ENCODE measurements at regions not wholly inside any gene's neighbourhood (a gene's known extent, or its start where the extent isn't known, plus 50 kb on each side); places are given as distances from the start of the nearest gene placed in this dataset.

GRCh38 chr4:183812567-183812966 is 92.5 kb upstream of the STOX2 start:
- no peak overlapping the region for H2AFZ ChIP-seq (ENCODE audit: low read length)
- no peaks in the 10 kb centered on the region for H3K27me3 ChIP-seq (ENCODE audit: insufficient read depth, low read length, poor library complexity, severe bottlenecking)
- no peaks in the 10 kb centered on the region for H3K9me3 ChIP-seq (ENCODE audit: insufficient read depth, low read depth, low read length)
- H3K4me1 ChIP-seq (ENCODE audit: insufficient read depth, low read length, poor library complexity, severe bottlenecking), result no peaks in the 10 kb centered on the region
- H3K79me2 ChIP-seq (ENCODE audit: insufficient read depth, low read length), result no peaks in the 10 kb centered on the region
- TF ChIP-seq EZH2phosphoT487 (IDR thresholded peaks at IDR 0.05; ENCODE audit: borderline replicate concordance), result no peak
- TF ChIP-seq CTCF (conservative IDR thresholded peaks at IDR 0.05; ENCODE audit: low read length), result no peak
- no peak overlapping the region for H3K4me3 ChIP-seq (ENCODE audit: low read length, poor library complexity, severe bottlenecking)
- no peak overlapping the region for H3K9ac ChIP-seq (ENCODE audit: low read depth, low read length, poor library complexity, severe bottlenecking)
- H3K4me2 ChIP-seq (ENCODE audit: low read depth, low read length, poor library complexity, severe bottlenecking), result no peak overlapping the region
- H3K36me3 ChIP-seq (ENCODE audit: insufficient read depth, low read length), result no peaks in the 10 kb centered on the region
- H3F3A ChIP-seq (ENCODE audit: low read depth), result no peaks in the 10 kb centered on the region
- no peaks in the 10 kb centered on the region for H4K20me1 ChIP-seq (ENCODE audit: insufficient read depth, low read length, poor library complexity, severe bottlenecking)
- H3K9me2 ChIP-seq (replicated peaks; ENCODE audit: low read depth, low read length), result no peaks in the 10 kb centered on the region; the same call in 1 of the 2 replicates

- H3K9me2 ChIP-seq (replicated peaks; ENCODE audit: low read depth, low read length), result no peaks in the 10 kb centered on the region; the same call in 1 of the 2 replicates
- H3K4me3 ChIP-seq (ENCODE audit: low read length, poor library complexity, severe bottlenecking), result no peak overlapping the region
- H3K27me3 ChIP-seq (ENCODE audit: insufficient read depth, low read length, poor library complexity, severe bottlenecking), result no peaks in the 10 kb centered on the region
- TF ChIP-seq EZH2phosphoT487 (IDR thresholded peaks at IDR 0.05; ENCODE audit: borderline replicate concordance) (no peak), CTCF (conservative IDR thresholded peaks at IDR 0.05; ENCODE audit: low read length) (no peak)
- no peak overlapping the region for H2AFZ ChIP-seq (ENCODE audit: low read length)
- H4K20me1 ChIP-seq (ENCODE audit: insufficient read depth, low read length, poor library complexity, severe bottlenecking), result no peaks in the 10 kb centered on the region
- no peaks in the 10 kb centered on the region for H3K9me3 ChIP-seq (ENCODE audit: insufficient read depth, low read depth, low read length)
- H3K4me1 ChIP-seq (ENCODE audit: insufficient read depth, low read length, poor library complexity, severe bottlenecking), result no peaks in the 10 kb centered on the region
- H3K9ac ChIP-seq (ENCODE audit: low read depth, low read length, poor library complexity, severe bottlenecking), result no peak overlapping the region
- H3K4me2 ChIP-seq (ENCODE audit: low read depth, low read length, poor library complexity, severe bottlenecking), result no peak overlapping the region
- H3K36me3 ChIP-seq (ENCODE audit: insufficient read depth, low read length), result no peaks in the 10 kb centered on the region
- no peaks in the 10 kb centered on the region for H3F3A ChIP-seq (ENCODE audit: low read depth)
- no peaks in the 10 kb centered on the region for H3K79me2 ChIP-seq (ENCODE audit: insufficient read depth, low read length)
These were observed 90.6 kb upstream of the STOX2 start for GRCh38 chr4:183814461-183814860.

DNA sequence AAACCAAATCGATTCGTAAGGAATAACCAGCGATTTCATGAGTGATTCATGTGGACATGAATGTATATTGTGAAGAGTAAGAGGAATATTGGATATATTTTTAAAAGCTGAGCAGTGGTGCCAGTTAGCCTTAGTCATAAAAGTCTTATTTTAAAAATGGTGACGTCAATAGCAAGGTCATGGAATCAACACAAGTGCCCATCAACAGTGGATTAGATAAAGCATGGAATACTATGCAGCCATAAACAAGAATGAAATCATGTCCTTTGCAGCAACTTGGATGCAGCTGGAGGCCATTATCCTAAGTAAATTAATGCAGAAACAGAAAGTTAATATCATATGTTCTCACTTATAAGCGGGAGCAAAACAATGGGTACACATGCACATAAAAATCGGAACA is 89.0 kb upstream of the STOX2 start:
- Histone ChIP-seq H3K36me3 (ENCODE audit: insufficient read depth, low read length) (no peaks in the 10 kb centered on the region), H3K4me1 (ENCODE audit: insufficient read depth, low read length, poor library complexity, severe bottlenecking) (no peaks in the 10 kb centered on the region), H3K4me3 (ENCODE audit: low read length, poor library complexity, severe bottlenecking) (no peak overlapping the region), H3K27me3 (ENCODE audit: insufficient read depth, low read length, poor library complexity, severe bottlenecking) (no peaks in the 10 kb centered on the region), H4K20me1 (ENCODE audit: insufficient read depth, low read length, poor library complexity, severe bottlenecking) (no peaks in the 10 kb centered on the region), H3K79me2 (ENCODE audit: insufficient read depth, low read length) (no peaks in the 10 kb centered on the region), H3K9me3 (ENCODE audit: insufficient read depth, low read depth, low read length) (no peaks in the 10 kb centered on the region), H3F3A (ENCODE audit: low read depth) (no peaks in the 10 kb centered on the region), H2AFZ (ENCODE audit: low read length) (no peak overlapping the region), H3K9ac (ENCODE audit: low read depth, low read length, poor library complexity, severe bottlenecking) (no peak overlapping the region), H3K9me2 (replicated peaks; ENCODE audit: low read depth, low read length) (no peaks in the 10 kb centered on the region; the same call in 1 of the 2 replicates), H3K4me2 (ENCODE audit: low read depth, low read length, poor library complexity, severe bottlenecking) (no peak overlapping the region)
- no peak for TF ChIP-seq CTCF (conservative IDR thresholded peaks at IDR 0.05; ENCODE audit: low read length)
- no peak for TF ChIP-seq EZH2phosphoT487 (IDR thresholded peaks at IDR 0.05; ENCODE audit: borderline replicate concordance)

All from Loucy (cell line).